IMR-90 (cell line): ENCODE measurements at regions not wholly inside any gene's neighbourhood (a gene's known extent, or its start where the extent isn't known, plus 50 kb on each side); places are given as distances from the start of the nearest gene placed in this dataset.

Source experiments
- ATAC-seq: fragments of 200-7000 bp; cut with Tn5 transposase; 2 replicates; pipeline ENCODE4 v1.9.1; 2020; ENCODE audit warnings: low read depth, mild to moderate bottlenecking, moderate library complexity
- BruUV-seq: library from RNA; stranded (reverse); fragments of 400-500 nt; replicated peaks from 2 replicates; lab custom pipeline; 2021; lab: Mats Ljungman, UMichigan
- CTCF ChIA-PET: fragments of 300-600 bp; formaldehyde crosslinking; extraction: SDS; loops from one replicate; lab custom pipeline; 2021; ENCODE audit warnings: antibody characterized with exemption; lab: Yijun Ruan, JAX
- POLR2A ChIA-PET: fragments of 300-600 bp; sonication (Branson Sonifier 250); formaldehyde crosslinking; loops from one replicate; lab custom pipeline; 2022; ENCODE audit warnings: antibody characterized with exemption; ENCODE audit not compliant: unreplicated experiment; lab: Charles Lee
- DNase-seq: peaks from one replicate; pipeline ENCODE4 v3.0.0; 2013
- H2AFZ ChIP-seq: replicated peaks from 2 replicates; pipeline ENCODE3; 2013; ENCODE audit warnings: low read length, mild to moderate bottlenecking; ENCODE audit not compliant: poor library complexity
- H2AK5ac ChIP-seq: 2 replicates; pipeline ENCODE4 v1.6.1; 2013; ENCODE audit warnings: low read depth, low read length, inconsistent platforms
- H2AK9ac ChIP-seq: replicated peaks from 2 replicates; pipeline ENCODE3; 2013; ENCODE audit warnings: mild to moderate bottlenecking, low read depth, low read length, moderate library complexity; ENCODE audit not compliant: poor library complexity
- H2BK120ac ChIP-seq: 2 replicates; pipeline ENCODE4 v1.6.1; 2013; ENCODE audit warnings: low read depth, low read length, inconsistent platforms
- H2BK15ac ChIP-seq: 3 replicates; pipeline ENCODE4 v1.6.1; 2013; ENCODE audit warnings: low read depth, low read length, inconsistent platforms
- H2BK20ac ChIP-seq: 2 replicates; pipeline ENCODE4 v1.6.1; 2013; ENCODE audit warnings: low read depth, mild to moderate bottlenecking, inconsistent platforms, low read length, moderate library complexity
- H2BK5ac ChIP-seq: 2 replicates; pipeline ENCODE4 v1.6.1; 2013; ENCODE audit warnings: mild to moderate bottlenecking, low read depth, low read length, inconsistent platforms; ENCODE audit not compliant: poor library complexity, severe bottlenecking
- H3K14ac ChIP-seq: replicated peaks from 2 replicates; pipeline ENCODE4 v1.6.1; 2013; ENCODE audit warnings: low read depth, low read length, inconsistent platforms
- H3K18ac ChIP-seq: 2 replicates; pipeline ENCODE4 v1.6.1; 2013; ENCODE audit warnings: low read depth, low read length, control low read depth
- H3K23ac ChIP-seq: 2 replicates; pipeline ENCODE4 v1.6.1; 2013; ENCODE audit warnings: low read depth, low read length, inconsistent platforms
- H3K27ac ChIP-seq: 2 replicates; pipeline ENCODE4 v1.5.1; 2013; ENCODE audit warnings: mild to moderate bottlenecking, control low read depth, low read length; ENCODE audit not compliant: insufficient read depth
- H3K27me3 ChIP-seq: 2 replicates; pipeline ENCODE4 v1.6.1; 2013; ENCODE audit warnings: low read length; ENCODE audit not compliant: control insufficient read depth, insufficient read depth
- H3K36me3 ChIP-seq: 2 replicates; pipeline ENCODE4 v1.6.1; 2013; ENCODE audit warnings: low read length, mixed read lengths; ENCODE audit not compliant: control insufficient read depth, insufficient read depth
- H3K4ac ChIP-seq: 2 replicates; pipeline ENCODE4 v1.6.1; 2013; ENCODE audit warnings: low read depth, low read length, inconsistent platforms
- H3K4me1 ChIP-seq: 2 replicates; pipeline ENCODE4 v1.6.1; 2013; ENCODE audit warnings: low read length, mixed read lengths; ENCODE audit not compliant: control insufficient read depth, insufficient read depth
- H3K4me2 ChIP-seq: 2 replicates; pipeline ENCODE4 v1.6.1; 2013; ENCODE audit warnings: low read depth, mild to moderate bottlenecking, control low read depth, low read length, moderate library complexity
- H3K4me3 ChIP-seq: 2 replicates; pipeline ENCODE4 v1.5.1; 2013; ENCODE audit warnings: low read depth, mild to moderate bottlenecking, control low read depth, low read length, moderate library complexity; ENCODE audit not compliant: insufficient read depth
- H3K56ac ChIP-seq: 2 replicates; pipeline ENCODE4 v1.6.1; 2013; ENCODE audit warnings: low read length, inconsistent platforms; ENCODE audit not compliant: insufficient read depth; ENCODE audit errors: extremely low read depth
- H3K79me1 ChIP-seq, 2 experiments: 2 replicates each; pipeline ENCODE4 v1.6.1; 2013; ENCODE audit warnings: low read length in 2 of 2, inconsistent platforms in 1 of 2, low read depth in 1 of 2
- H3K9ac ChIP-seq: 2 replicates; pipeline ENCODE4 v1.6.1; 2013; ENCODE audit warnings: low read depth, low read length, control low read depth
- H3K9me1 ChIP-seq: 2 replicates; pipeline ENCODE4 v1.6.1; 2013; ENCODE audit warnings: low read length, inconsistent platforms; ENCODE audit not compliant: insufficient read depth
- H3K9me3 ChIP-seq: 2 replicates; pipeline ENCODE4 v1.6.1; 2013; ENCODE audit warnings: low read length; ENCODE audit not compliant: control insufficient read depth, insufficient read depth
- H4K20me1 ChIP-seq: 2 replicates; pipeline ENCODE4 v1.6.1; 2013; ENCODE audit warnings: low read length, inconsistent platforms; ENCODE audit not compliant: insufficient read depth
- H4K5ac ChIP-seq: 2 replicates; pipeline ENCODE4 v1.6.1; 2013; ENCODE audit warnings: mild to moderate bottlenecking, low read depth, low read length, control low read depth
- H4K8ac ChIP-seq, 2 experiments: 2 replicates each; pipeline ENCODE4 v1.6.1; 2013; ENCODE audit warnings: low read depth in 2 of 2, low read length in 2 of 2, control low read depth in 1 of 2, inconsistent platforms in 1 of 2
- H4K91ac ChIP-seq: 2 replicates; pipeline ENCODE4 v1.6.1; 2013; ENCODE audit warnings: low read depth, low read length, inconsistent platforms; ENCODE audit not compliant: insufficient read depth
- CHD1 ChIP-seq: IDR thresholded peaks from 2 replicates; pipeline ENCODE4 v1.6.1; 2012; ENCODE audit warnings: low read depth, low read length, improper control_type of control experiment
- MXI1 ChIP-seq: IDR thresholded peaks from 2 replicates; pipeline ENCODE4 v1.6.1; 2012; ENCODE audit warnings: low read depth, mild to moderate bottlenecking, low read length, moderate library complexity, borderline replicate concordance
- RCOR1 ChIP-seq: IDR thresholded peaks from 2 replicates; pipeline ENCODE4 v1.6.1; 2012; ENCODE audit warnings: mild to moderate bottlenecking, low read length, improper control_type of control experiment; ENCODE audit not compliant: insufficient replicate concordance
- WGBS, 2 experiments: methylation state at CpG; one replicate each; pipeline versions ENCODE4 v1.1.5 to v1.1.7; 2013; ENCODE audit warnings: missing lambda C conversion rate in 2 of 2; ENCODE audit not compliant: insufficient read length in 1 of 2; ENCODE audit errors: extremely low coverage in 2 of 2; 5-methylcytosine and 5-hydroxymethylcytosine counted together
- dilution Hi-C: fragments of 300-500 bp; cut with HindIII; formaldehyde crosslinking; loops from one replicate; pipeline ENCODE4 v1.14.3; 2018; ENCODE audit warnings: low sequenced_read_pairs; ENCODE audit not compliant: unreplicated experiment
- in situ Hi-C: fragments of 300-500 bp; cut with MboI; formaldehyde crosslinking; loops from 3 replicates; pipeline ENCODE4 v1.14.3; 2019; ENCODE audit warnings: low sequenced_read_pairs, inconsistent platforms, mixed read lengths
- intact Hi-C: fragments of 100-400 bp; cut with micrococcal nuclease; formaldehyde crosslinking; loops from 2 replicates; pipeline ENCODE4 v1.10.0; 2022

- ChIA-PET POLR2A (no interaction called here), CTCF (no interaction called here)
- H3K23ac ChIP-seq, result no peak overlapping the region
- no peaks in the 10 kb centered on the region for H3K36me3 ChIP-seq
- H2BK15ac ChIP-seq, result no peak overlapping the region
- H2AK9ac ChIP-seq, result no peak overlapping the region
- no peak overlapping the region for H3K18ac ChIP-seq
- H2BK5ac ChIP-seq, result no peak overlapping the region
- intact Hi-C loops (no loop called here), in situ Hi-C loops (no loop called here), dilution Hi-C loops (no loop called here)
- H3K9me1 ChIP-seq, result no peaks in the 10 kb centered on the region
- no peaks in the 10 kb centered on the region for H3K79me1 ChIP-seq
- no peak overlapping the region for H4K5ac ChIP-seq
- no CpG with 5 or more reads among the region's 1 CpG for WGBS, 2 experiments
- no peaks in the 10 kb centered on the region for H3K4me1 ChIP-seq
- no peaks in the 10 kb centered on the region for H3K27me3 ChIP-seq
- H2AK5ac ChIP-seq, result no peak overlapping the region
- no peak overlapping the region for H3K27ac ChIP-seq
- H4K8ac ChIP-seq, result no peak overlapping the region
- peak; percentile 3 for DNase-seq
- no peak; the same call in 1 of the 2 replicates for ATAC-seq
- H3K4me3 ChIP-seq, result no peak overlapping the region
- no peak overlapping the region for H3K4me2 ChIP-seq
- no peak overlapping the region for H2BK120ac ChIP-seq
- H3K14ac ChIP-seq, result no peak overlapping the region
- H3K9me3 ChIP-seq, result no peaks in the 10 kb centered on the region
- H2AFZ ChIP-seq, result no peak overlapping the region
- H3K4ac ChIP-seq, result no peak overlapping the region
- H3K56ac ChIP-seq, result no peak overlapping the region
- H3K9ac ChIP-seq, result no peak overlapping the region
- H2BK20ac ChIP-seq, result no peak overlapping the region
- no peaks in the 10 kb centered on the region for H4K20me1 ChIP-seq
- BruUV-seq, result no TSS peak
- H4K91ac ChIP-seq, result no peak overlapping the region
- no peak for TF ChIP-seq CHD1
- no peak for TF ChIP-seq RCOR1
- TF ChIP-seq MXI1, result no peak
Measured at GRCh38 chr2:17429130-17429529, 89.1 kb downstream of the RAD51AP2 start.
